Kasumi-1 (cell line): ENCODE measurements at regions not wholly inside any gene's neighbourhood (a gene's known extent, or its start where the extent isn't known, plus 50 kb on each side); places are given as distances from the start of the nearest gene placed in this dataset.
"Not testable (repeated sequence)": the region's sequence is repeated elsewhere in the genome, so short reads cannot be mapped to it uniquely, and the experiment has no call there.

Experiments
- DNase-seq, 2 experiments: peaks; one replicate each; lab custom pipeline; 2025; lab: John Stamatoyannopoulos, UW

- no peak for DNase-seq
Observed at GRCh38 chr4:54844911-54845310, 187.2 kb downstream of the KIT start.

DNA sequence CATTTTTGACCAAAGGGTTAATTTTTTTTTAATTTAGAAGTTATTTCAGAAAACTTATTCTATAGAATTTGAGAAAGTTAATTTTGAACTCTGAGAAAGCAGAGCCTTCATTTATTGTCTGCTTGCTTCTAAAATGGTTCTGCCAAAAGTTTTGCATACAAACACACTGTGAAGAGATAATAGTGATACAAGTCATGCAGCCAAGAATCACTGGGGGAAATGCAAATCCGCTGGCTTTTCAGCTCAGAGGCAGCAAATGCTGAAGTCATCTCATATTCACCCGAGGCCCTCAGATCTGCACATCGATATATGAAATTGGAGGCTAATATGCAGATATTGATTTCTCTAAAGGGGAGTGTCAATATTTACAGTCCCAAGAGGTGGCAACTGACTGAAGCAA lies 186.2 kb downstream of the KIT start:
- DNase-seq, result no peak

- no peak for DNase-seq
Observed at GRCh38 chr4:54843106-54843505, 185.3 kb downstream of the KIT start.

DNA sequence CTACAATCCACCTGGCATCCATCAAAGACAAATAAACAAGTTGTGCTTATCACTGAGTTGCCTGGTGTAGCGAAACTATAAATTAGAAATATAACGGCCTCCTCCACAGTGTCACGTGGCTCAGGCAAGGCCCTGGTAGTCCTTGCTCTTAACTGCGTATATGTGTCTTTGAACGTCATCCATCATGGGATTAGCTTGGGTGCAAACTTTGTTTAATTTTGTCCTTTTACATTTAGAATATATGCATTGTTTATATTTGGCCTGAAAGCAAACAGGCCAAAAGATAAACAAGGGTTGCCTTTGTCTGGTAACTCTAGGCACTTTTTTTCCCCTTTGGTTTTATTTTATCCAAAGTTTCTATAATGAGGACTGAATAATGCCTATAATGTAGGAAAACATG lies 184.9 kb downstream of the KIT start:
- DNase-seq, result no peak

DNA sequence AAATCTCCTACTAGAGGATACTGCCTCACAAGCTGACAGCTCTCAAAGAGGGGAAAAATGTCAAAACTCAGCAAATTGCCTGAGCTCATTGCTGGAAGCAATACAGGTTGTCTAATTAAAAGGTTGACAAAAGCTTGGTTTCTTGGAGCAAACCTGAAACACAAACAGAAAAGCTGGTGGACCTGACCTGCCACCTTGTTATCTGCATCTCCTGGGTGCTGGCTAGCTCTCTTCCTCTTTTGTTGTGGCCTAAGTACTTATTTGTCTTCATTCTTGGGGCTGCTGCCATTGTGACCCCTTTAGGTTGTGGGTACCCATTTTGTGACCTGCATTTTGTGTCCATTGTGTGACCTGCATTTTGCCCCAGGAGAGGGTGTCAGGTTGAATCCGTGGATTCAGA lies 184.5 kb downstream of the KIT start:
- DNase-seq, result peak in 1 of 2 experiments; percentile 57

DNA sequence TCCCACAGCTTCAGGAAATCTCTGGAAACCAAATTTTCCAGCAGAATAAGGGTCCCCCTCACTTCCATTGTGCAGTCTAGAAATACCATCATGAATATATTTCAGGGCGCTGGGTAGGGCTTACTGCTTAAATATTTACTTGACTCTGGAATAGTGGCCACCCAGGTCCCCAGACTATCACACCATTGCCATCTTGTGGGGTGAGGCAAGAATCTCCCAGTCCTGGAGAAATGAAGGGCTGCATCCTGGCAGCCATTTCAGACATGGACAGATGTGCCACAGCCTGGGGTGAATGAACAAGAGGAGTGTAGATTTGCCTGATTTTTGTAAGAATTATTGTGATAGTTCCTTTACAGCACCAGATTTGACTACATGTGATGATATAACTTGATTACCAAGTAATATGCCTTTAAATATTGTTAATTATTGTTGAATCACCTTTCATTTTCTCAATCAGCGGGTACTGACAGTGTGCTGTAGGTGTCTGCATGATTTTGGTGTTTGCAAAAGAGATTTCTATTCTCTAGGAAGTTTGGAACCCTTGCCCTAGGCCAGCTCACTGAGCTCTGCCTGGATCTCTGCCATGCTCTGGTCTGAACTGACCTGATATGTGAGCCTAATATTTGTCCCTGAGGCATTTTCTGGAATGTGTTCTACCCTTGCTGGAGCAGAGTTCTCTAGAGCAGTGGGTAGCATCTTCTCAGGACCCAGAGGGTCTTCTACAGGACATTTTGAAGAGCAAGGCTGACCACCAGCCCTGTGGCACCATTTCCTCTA lies 183.4 kb downstream of the KIT start:
- DNase-seq, result peak; percentile 96

DNA sequence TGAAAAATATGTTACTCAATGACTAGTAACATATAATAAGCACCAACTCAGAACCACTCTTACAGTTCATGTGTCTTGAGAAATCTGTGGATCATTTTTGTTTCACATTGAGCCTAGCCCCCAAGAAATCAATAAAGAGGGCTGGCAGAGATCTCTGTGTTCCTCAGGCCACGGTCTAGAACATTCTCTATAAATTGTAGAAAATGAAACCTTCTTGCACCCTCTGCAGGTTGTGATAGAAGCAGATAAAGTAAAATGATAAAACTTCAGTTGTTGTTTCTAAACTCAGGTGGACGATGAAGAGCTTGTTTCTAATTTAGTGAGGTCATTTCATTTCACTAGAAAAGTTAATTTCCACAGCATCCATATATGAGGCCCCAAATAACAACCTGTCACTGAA lies 182.7 kb downstream of the KIT start:
- DNase-seq, result peak; percentile 50 to 70

DNA sequence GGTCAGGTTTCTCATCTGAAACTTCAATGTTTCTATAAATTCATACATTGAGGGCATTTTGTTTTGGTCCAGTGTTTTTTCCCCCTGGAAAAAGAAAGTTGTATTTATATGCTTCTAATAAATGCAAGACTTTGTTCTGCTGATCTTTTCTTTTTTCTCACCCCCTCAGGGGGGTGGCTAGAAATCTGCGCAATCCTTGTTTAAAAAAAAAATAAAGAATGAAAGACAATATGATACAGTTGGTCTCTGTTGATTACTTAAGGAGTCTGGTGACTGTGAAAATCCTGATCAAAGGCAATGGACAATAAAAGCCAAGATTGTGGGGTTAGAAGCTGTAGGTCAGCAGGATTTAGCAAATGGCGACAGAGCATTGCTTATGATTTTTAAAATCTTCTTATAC lies 180.5 kb downstream of the KIT start:
- DNase-seq, result no peak

DNA sequence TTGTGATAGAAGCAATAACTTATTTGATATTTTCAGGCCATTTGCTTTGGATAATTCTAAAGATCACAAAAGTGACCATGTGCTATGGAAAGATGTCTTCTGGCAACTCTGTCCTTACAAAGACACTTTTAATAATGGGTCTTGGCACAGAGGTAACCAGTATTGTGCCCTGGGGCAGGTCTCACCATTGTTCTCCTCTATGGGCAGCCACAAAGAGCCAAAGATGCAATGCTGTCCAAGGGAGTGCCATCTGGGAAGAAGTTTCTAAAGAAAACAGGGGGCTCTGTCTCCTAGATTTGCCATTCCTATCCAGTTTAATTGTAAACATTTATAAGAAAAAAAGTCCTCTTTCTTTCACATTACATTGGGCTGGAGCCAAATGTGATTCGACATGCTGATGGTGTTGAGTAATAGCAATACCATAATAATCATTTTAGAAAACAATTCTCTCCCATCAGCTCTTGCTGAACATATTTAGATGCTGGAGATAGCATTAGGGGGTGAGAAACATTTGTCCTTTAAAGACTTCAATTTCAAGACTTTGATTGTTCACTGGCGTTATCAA lies 179.9 kb downstream of the KIT start:
- no peak for DNase-seq

DNA sequence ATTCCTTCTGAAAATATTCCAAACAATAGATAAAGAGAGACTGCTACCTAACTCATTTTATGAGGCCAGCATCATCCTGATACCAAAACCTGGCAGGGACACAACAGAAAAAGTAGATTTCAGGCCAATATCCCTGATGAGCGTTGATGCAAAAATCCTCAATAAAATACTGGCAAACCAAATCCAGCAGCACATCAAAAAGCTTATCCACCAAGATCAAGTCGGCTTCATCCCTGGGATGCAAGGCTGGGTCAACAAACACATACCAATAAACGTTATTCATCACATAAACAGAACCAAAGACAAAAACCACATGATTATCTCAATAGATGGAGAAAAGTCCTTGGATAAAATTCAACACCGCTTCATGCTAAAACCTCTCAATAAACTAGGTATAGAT lies 170.6 kb downstream of the KIT start:
- not testable (repeated sequence) for DNase-seq

GRCh38 chr4:54823616-54824015 lies 165.9 kb downstream of the KIT start:
- no peak for DNase-seq

GRCh38 chr4:54819034-54819433 lies 161.3 kb downstream of the KIT start:
- peak; percentile 100 for DNase-seq

GRCh38 chr4:54818481-54818880 lies 160.7 kb downstream of the KIT start:
- no peak for DNase-seq

DNA sequence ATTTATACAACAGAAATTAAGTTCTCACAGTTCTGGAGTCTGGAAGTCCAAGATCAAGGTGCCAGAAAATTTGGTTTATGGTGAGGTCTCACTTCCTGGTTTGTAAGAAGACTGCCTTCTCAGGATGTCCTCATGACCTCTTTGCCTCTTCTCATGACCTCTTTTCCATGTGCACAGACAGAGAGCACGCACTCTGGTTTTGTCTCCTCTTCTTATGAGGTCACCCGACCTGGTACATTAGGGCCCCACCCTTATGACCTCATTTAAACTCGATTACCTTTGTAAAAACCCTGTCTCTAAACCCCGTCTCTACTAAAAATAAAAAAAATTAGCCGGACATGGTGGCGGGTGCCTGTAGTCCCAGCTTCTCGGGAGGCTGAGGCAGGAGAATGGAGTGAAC lies 155.9 kb downstream of the KIT start:
- DNase-seq, result no peak

DNA sequence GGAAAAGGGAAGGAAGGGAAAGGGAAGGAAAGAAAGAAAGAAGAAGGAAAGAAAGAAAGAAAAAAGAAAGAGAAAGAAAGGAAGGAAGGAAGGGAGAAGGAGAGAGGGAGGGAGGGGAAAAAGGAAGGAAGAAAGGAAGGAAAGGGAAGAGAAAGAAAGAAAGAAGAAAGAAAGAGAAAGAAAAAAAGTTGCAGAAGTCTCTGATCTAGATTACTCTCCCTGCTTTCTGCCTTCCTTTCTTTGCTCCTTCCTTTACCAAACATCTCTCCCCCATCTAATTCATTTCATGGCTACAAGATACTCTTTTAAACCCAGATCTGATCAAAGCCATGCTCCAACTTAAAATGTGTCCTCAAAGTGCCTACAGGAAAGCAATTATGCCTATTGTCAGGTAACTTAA lies 148.6 kb downstream of the KIT start:
- no peak for DNase-seq

- no peak for DNase-seq
Observed at GRCh38 chr4:54802336-54802735, 144.6 kb downstream of the KIT start.

- peak; percentile 100 for DNase-seq
Observed at GRCh38 chr4:54800831-54801530, 143.2 kb downstream of the KIT start.

GRCh38 chr4:54794579-54794978 lies 136.8 kb downstream of the KIT start:
- DNase-seq, result no peak

GRCh38 chr4:54793856-54794422 lies 136.2 kb downstream of the KIT start:
- DNase-seq, result peak; percentile 54 to 58
